SIG-M5 treated with dmso at 0.1 percent for 504 hours (cell line): ENCODE measurements at regions not wholly inside any gene's neighbourhood (a gene's known extent, or its start where the extent isn't known, plus 50 kb on each side); places are given as distances from the start of the nearest gene placed in this dataset.
A peak's percentile ranks its signal among the peaks of the same experiment; 100 is the strongest.
"Not testable (repeated sequence)": the region's sequence is repeated elsewhere in the genome, so short reads cannot be mapped to it uniquely, and the experiment has no call there.

ENCODE experiments used
- DNase-seq: peaks from one replicate; lab custom pipeline; 2025; ENCODE audit not compliant: unreplicated experiment; lab: John Stamatoyannopoulos, UW

DNA sequence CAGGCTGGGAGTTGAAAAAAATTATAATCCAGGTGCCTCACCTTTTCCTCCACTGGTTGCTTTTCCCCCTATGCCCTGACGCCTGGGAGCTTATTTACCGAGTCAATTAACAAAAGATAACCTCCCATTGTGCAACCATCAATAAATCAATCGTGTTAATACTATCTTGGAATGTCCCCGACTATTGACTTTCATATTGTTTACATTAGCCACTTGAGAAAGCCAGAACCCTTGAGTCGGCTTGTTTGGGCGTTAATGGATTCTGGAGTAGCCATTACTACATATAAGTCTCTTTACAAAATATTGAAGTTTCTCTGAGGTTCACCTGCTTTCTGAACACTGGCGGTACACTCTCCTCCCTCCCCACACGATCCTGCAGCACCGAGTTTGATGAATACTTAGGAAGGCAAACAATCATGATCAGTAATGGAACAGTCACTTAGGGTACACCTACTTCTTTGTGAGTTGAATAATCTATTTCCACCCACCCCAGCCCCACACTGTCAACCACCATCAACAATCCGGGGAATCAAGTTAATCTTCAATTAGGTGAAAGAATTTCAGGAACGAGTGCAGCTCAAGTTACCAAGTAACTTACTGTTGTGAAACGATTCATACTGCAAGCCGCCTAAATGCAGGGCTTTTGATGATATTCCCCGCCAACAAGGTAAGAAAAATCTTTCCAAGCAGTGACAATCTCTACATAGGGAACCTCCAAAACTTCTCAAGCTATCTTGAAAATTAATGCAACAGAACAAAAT, 159.3 kb upstream of the NR2F2 start:
- no peak for DNase-seq

GRCh38 chr15:96171853-96172296, 158.6 kb upstream of the NR2F2 start:
- DNase-seq: no peak

DNA sequence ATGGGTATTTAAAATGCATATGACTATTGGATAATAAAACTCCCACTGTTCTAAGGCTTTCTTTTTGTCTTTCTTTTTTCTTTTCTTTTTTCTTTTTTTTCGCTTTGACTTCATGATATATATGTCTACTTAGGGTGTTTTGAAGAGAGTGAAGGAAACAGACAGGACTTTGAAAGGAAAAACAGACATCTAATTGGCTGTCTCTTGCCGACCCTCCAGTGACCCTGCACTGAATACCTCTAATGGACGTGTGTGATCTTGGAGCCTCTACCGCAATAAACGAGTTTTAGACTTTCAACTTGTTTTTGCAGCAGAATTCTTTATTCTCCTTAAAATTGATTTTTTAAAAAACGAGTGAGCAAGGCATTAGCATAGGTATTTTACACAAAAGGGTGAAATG, 158.1 kb upstream of the NR2F2 start:
- DNase-seq: no peak

DNA sequence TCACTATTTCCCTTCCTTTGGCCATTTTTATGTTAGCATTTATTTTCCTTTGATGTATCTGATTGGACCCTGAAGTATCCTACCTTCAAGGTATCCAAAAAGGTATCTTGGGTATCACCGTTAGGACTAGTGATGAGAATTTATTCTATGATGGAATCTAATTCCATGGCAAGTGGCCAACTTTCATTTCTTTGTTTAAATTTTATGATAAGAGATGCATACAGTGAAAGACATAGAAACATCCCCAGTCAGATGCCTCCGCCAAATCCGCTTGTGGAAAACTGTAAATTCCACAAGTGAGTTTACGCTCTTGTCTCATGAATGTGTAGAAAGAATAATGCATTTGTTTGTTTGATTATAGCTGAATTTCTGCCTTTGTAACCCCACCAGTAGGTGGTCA, 153.7 kb upstream of the NR2F2 start:
- no peak for DNase-seq

DNA sequence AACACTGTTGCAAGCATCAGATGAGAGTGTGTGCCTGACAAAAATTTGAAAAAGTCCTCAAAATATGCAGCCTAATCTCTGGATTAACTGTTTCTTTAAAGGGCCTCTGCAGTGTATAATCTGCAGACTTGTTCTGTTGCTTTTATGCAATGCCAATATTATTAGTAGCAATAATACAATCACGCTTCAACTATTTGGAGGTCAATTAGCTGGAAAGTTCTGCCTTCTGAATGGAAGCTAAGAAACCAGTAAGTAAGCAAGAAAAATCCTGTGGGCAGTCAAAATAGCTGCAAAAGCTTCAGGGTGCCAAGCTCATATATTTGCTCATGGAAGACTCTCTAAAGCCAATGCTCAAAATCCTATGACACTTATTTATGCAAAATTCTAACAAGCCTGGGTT, 153.2 kb upstream of the NR2F2 start:
- no peak for DNase-seq

DNA sequence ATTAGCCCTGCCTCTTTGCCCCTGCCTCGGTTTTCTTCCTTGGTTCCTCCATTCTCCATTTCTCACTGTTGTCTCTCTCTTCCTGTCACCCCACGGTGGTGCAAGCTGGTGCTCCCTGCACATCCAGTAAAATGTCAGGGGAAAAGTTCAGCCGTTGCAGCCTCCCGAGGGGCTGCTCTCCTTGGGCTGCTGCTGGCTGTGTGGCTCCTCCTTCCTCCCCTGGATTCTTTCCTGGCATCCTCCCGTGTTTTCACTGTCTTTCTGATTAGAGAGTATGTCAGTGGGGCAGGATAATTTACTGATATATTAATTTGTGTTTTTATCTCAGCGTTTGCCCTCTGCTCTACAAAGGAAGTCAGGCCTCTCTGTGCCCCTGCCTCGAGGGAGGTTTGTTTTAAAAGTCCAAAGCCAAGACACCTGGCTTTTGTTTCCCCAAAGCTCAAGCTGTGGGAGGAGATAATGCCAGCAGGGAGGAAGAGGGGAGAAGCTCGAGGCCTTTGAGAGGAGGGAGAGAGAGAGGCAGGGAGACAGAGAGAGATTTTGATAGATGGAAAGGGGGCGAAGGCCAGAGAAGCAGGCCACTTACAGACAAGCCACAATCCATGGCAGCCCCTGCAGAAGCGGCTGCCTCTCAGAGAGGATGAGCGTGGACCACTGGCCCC, 150.3 kb upstream of the NR2F2 start:
- no peak for DNase-seq

- no peak for DNase-seq
Measured at GRCh38 chr15:96181217-96181616, 149.3 kb upstream of the NR2F2 start.

- DNase-seq: no peak
Measured at GRCh38 chr15:96181873-96182301, 148.6 kb upstream of the NR2F2 start.

- DNase-seq: no peak
Measured at GRCh38 chr15:96182736-96183513, 147.6 kb upstream of the NR2F2 start.

DNA sequence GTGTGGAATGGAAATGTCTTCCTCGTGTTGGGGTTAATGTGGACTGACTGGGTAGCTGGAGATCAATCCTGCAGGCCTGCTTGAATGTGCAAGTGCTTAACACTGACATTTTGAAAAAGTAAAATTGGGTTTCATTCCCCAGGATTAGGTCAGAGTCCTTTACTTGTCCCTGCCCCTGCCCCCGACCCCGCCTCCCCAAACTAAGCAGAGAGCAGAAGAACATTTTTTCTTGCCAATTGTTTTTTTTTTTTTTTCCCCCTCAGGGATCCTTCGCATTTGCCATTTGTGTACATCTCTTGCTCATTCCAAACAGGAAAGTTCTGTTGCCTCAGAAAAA, 147.0 kb upstream of the NR2F2 start:
- DNase-seq: no peak

DNA sequence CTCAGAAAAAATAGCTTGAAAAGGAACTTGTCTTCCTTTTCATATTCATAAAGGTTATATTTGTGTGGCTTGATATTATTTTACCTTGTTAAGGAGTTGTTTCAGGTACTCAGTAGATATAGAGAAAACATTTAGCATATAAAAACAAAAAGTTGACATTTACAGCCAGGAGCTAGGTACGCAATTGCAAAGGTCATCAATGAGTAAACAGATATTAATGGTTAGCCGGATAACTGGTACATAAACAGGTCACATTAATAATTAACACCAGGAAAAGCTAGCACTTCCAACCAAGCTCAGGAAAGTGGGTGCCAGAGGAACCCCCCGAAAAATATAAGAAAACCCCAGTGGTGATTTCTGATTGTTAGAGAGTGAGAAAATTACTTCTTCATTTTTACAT, 146.6 kb upstream of the NR2F2 start:
- DNase-seq: no peak

DNA sequence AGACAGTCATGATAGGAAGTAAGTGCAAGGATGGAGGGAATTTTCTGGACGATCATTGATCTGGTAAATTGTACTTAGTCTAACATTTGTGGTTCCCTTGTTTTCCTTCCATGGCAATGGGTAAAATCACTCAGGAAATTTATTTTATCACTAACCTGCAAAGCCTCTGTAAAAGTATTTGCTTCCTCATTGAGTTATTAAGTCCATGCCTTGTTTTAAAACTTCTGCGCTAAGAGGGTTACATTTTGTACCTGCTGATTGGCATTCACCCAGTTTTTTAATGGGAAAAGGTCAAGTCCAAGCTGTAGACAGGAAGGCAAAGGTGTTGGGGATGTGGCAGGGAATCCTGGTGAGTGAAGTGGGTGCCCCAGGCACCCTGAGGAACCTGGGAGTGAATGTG, 146.2 kb upstream of the NR2F2 start:
- DNase-seq: no peak

GRCh38 chr15:96186105-96186504, 144.4 kb upstream of the NR2F2 start:
- DNase-seq: no peak

DNA sequence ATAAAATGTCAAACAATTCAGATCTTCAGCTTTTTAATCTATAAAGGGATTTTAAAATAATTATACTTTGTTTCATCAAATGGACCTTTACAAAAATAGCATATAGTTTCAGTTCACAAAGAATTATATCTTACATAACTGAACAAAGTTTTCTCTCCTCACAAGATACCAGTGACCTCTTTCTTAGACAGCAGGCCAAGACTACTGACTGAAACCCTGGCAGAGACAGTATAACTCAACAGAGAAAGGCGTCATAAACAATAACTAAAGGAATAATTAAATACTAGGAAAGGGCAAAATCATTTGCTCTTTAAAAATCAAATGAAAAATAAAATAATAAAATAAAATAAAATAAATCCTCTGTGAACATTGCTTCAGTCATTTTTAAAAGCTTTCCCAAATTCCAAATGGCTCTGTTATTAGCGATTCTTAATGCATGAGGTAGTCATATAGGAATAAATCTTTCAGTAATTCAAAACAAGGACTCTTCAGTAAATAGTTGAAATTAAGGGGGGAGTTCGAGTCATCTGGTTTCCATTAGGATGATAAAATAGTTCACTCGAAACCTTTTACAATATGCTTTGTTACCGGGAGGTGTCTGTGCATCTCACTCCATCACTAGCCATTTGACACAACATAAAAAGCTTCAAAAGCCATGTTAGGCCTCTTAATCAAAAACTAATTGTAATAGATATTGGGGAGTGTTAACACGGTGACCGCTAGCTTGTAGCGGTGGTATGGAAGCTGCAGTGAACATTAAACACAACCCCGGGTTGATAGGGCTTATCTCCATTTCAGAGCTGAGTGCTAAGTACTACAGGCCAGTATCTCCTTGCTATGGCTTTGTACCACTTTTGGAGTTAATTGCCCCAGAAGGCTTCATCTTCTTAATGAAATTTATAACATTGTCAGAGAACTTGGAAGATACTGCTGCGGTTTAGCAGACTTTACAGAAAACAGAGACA, 142.9 kb upstream of the NR2F2 start:
- DNase-seq: no peak

DNA sequence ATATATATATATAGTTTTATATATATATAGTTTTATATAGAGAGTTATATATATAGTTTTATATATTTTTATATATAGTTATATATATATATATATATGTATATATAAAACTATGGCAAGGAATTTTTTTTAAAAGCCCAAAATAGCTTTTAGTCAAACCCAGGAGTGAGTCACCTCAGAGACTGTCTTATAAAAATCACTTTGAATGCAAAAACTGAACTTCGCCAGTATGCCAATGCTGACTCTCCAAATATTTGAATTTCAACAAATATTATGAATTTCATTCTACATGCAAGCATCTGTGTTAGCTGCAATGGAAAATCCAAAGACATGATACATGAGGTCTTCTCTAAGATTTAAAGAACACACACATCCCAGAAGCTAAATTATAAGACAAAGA, 132.8 kb upstream of the NR2F2 start:
- DNase-seq: no peak

DNA sequence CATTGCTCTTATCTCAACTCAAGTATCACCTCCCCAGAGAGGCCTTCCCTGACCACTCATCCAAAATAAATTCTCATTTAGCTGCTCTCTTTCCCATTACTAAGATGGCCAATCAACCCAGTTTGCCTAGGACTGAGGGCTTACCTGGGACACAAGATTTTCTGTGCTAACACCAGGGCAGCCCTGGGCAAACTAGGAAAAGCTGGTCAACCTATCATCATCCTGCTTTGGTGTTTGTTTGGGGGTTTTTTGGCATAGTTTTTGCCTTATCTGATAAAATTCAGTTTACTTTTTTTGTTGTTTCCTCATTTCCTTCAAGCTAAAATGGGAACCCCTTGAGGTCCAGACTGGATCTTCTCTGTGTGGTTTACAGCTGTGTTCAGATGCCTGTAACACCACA, 131.4 kb upstream of the NR2F2 start:
- no peak for DNase-seq

DNA sequence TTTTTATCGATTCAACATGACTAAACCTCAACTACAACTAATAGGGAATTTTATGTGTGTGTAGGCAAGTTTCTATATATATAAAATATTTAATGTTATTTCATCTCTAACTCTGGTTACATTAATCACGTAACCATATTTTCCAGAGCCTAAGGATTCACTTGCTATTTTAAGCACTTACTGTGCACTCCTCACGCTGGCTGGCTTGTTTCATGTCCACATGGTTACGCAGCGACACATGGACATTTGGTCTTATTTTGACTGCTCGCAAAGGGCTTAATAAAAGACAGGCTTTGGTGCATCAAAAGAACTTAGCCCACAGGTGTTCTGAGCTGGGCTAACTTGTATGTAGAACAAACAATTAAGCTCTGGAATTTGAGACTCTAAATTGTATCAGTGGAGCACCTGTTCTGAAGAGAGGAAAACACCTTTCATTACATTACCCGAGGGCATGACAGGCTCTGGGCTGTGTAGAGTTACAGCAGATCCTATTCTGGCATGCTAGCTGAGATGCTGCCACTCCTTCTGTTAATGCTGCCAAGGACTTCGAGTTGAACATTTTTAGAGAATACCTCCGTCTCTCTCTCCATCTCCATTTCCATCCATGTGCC, 130.0 kb upstream of the NR2F2 start:
- DNase-seq: peak; percentile 15

- DNase-seq: no peak
Measured at GRCh38 chr15:96201696-96202095, 128.8 kb upstream of the NR2F2 start.

GRCh38 chr15:96205588-96205987, 124.9 kb upstream of the NR2F2 start:
- not testable (repeated sequence) for DNase-seq

GRCh38 chr15:96207377-96208006, 123.0 kb upstream of the NR2F2 start:
- DNase-seq: no peak
